SK-N-SH (cell line): ENCODE measurements at regions not wholly inside any gene's neighbourhood (a gene's known extent, or its start where the extent isn't known, plus 50 kb on each side); places are given as distances from the start of the nearest gene placed in this dataset.
"Not testable (repeated sequence)": the region's sequence is repeated elsewhere in the genome, so short reads cannot be mapped to it uniquely, and the experiment has no call there.

Source experiments
- CHD2 ChIP-seq: fragments of 150-350 bp; IDR thresholded peaks from 2 replicates; pipeline ENCODE4 v1.6.1; 2018; ENCODE audit warnings: low read length; ENCODE audit not compliant: partially characterized antibody
- ELF1 ChIP-seq: IDR thresholded peaks from 2 replicates; pipeline ENCODE4 v1.4.0; 2012
- EP300 ChIP-seq, 2 experiments: IDR thresholded peaks; 2 replicates each; pipeline versions ENCODE4 v1.4.0 to v1.6.1; 2012; ENCODE audit warnings: borderline replicate concordance in 1 of 2, low read depth in 1 of 2, low read length in 1 of 2
- EZH2phosphoT487 ChIP-seq: fragments of 200-600 bp; sonication (generic); IDR thresholded peaks from 2 replicates; pipeline ENCODE4 v1.6.1; 2017; ENCODE audit warnings: low read depth, mixed run types, mild to moderate bottlenecking, antibody characterized with exemption, moderate library complexity, borderline replicate concordance
- JUND ChIP-seq: IDR thresholded peaks from 2 replicates; pipeline ENCODE4 v1.4.0; 2012
- NFIC ChIP-seq: IDR thresholded peaks from 2 replicates; pipeline ENCODE4 v1.4.0; 2012; ENCODE audit warnings: borderline replicate concordance
- POLR2AphosphoS5 ChIP-seq: IDR thresholded peaks from 2 replicates; pipeline ENCODE4 v1.6.1; 2012; ENCODE audit warnings: low read depth, low read length
- RCOR1 ChIP-seq: fragments of 150-350 bp; IDR thresholded peaks from 2 replicates; pipeline ENCODE4 v1.6.1; 2017; ENCODE audit warnings: antibody characterized with exemption, low read length
- RFX5 ChIP-seq: IDR thresholded peaks from 2 replicates; pipeline ENCODE4 v1.6.1; 2012; ENCODE audit warnings: mild to moderate bottlenecking, improper control_type of control experiment, low read length
- RXRA ChIP-seq: IDR thresholded peaks from 2 replicates; pipeline ENCODE4 v1.4.0; 2012; ENCODE audit warnings: low read depth, mild to moderate bottlenecking, borderline replicate concordance
- USF1 ChIP-seq: IDR thresholded peaks from 2 replicates; pipeline ENCODE4 v1.4.0; 2012; ENCODE audit warnings: low read depth, borderline replicate concordance
- TF ChIP-seq, protein P1 (sequence below): fragments of 200-600 bp; sonication (generic); IDR thresholded peaks from 2 replicates; pipeline ENCODE4 v1.6.1; 2017; ENCODE audit warnings: antibody characterized with exemption, mild to moderate bottlenecking, moderate library complexity
- TF ChIP-seq, protein P2 (sequence below): IDR thresholded peaks from 2 replicates; pipeline ENCODE4; 2012
- TF ChIP-seq, protein P3 (sequence below): fragments of 150-350 bp; IDR thresholded peaks from 2 replicates; pipeline ENCODE4 v1.6.1; 2017; ENCODE audit warnings: antibody characterized with exemption, low read length, low read depth, borderline replicate concordance

DNA sequence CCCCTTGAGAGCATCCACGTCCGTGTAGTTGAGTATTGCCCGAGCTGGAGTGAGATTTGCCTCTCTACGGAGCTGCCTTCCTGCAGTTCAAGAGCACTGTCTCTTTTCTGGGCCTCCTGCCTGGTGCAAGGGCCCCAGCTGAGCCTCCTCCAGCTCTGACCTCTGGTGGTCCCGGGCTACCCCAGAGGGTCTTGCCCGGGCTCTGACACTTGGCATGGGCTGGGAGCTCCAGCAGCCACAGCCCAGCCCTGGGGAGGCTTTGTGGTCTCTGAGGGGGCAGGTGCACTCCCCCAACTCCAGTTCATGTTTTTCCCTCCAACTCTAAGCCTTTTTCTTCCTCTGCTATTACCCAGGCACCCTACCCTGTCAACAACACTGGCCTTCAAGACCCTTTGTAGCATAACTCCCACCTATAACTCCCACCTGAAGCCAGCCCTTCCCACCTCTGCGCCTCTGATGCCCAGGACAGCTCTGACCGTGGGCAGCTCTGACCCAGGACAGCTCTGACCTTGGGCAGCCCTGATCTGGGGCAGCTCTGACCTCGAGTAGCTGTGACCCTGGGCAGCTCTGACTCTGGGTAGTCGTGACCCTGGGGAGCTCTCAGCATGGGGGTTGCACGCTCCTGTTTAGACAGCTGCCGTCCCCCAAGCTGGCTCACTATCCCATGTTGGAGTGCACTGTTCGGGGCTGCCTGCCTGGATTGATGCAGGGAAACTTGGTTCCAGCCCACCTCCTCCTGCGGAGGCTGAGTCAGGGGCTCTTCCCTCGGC lies 127.6 kb downstream of the METRNL start:
- TF ChIP-seq, protein P1, sequence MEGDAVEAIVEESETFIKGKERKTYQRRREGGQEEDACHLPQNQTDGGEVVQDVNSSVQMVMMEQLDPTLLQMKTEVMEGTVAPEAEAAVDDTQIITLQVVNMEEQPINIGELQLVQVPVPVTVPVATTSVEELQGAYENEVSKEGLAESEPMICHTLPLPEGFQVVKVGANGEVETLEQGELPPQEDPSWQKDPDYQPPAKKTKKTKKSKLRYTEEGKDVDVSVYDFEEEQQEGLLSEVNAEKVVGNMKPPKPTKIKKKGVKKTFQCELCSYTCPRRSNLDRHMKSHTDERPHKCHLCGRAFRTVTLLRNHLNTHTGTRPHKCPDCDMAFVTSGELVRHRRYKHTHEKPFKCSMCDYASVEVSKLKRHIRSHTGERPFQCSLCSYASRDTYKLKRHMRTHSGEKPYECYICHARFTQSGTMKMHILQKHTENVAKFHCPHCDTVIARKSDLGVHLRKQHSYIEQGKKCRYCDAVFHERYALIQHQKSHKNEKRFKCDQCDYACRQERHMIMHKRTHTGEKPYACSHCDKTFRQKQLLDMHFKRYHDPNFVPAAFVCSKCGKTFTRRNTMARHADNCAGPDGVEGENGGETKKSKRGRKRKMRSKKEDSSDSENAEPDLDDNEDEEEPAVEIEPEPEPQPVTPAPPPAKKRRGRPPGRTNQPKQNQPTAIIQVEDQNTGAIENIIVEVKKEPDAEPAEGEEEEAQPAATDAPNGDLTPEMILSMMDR: not testable (repeated sequence)
- TF ChIP-seq, protein P2, sequence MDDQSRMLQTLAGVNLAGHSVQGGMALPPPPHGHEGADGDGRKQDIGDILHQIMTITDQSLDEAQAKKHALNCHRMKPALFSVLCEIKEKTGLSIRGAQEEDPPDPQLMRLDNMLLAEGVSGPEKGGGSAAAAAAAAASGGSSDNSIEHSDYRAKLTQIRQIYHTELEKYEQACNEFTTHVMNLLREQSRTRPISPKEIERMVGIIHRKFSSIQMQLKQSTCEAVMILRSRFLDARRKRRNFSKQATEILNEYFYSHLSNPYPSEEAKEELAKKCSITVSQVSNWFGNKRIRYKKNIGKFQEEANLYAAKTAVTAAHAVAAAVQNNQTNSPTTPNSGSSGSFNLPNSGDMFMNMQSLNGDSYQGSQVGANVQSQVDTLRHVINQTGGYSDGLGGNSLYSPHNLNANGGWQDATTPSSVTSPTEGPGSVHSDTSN: not testable (repeated sequence)
- not testable (repeated sequence) for TF ChIP-seq NFIC; RFX5; RCOR1; POLR2AphosphoS5; EP300 (IDR thresholded peaks at IDR 0.05; ENCODE audit: borderline replicate concordance in 1 of 2, low read depth in 1 of 2, low read length in 1 of 2); ELF1; JUND; USF1; RXRA; EZH2phosphoT487; CHD2
- TF ChIP-seq, protein P3, sequence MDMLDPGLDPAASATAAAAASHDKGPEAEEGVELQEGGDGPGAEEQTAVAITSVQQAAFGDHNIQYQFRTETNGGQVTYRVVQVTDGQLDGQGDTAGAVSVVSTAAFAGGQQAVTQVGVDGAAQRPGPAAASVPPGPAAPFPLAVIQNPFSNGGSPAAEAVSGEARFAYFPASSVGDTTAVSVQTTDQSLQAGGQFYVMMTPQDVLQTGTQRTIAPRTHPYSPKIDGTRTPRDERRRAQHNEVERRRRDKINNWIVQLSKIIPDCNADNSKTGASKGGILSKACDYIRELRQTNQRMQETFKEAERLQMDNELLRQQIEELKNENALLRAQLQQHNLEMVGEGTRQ: not testable (repeated sequence)
